ENCODE measurements at regions not wholly inside any gene's neighbourhood (a gene's known extent, or its start where the extent isn't known, plus 50 kb on each side); places are given as distances from the start of the nearest gene placed in this dataset.

DNA sequence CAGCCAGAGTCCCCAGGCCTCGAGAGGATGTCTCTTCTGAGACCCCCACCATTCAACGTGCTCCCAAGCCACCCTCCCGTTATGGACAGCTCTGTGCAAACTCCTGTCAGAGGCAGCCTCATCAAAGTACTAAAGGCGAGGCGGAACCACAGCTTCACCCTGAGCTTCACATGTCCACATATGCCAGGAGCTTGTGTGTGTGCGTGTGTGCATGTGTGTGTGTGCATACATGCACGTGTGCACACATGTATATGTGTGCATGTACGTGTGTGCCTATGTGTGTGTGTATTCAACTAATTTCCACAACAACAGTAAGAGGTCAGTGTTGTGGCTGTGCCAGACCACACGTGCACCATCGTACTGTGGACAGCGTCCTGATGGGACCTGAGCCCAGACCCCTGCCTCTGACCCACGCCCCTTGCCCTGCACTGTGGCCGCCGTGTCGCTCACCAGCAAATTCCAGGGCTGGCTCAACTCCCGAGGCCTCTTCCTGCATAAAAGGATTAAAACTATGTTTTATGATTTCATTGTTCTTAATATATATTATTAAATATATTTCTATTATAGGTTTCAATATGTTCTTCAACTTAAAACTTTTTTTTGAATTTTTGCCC is 444.8 kb downstream of the EIPR1 start:
- TF ChIP-seq, protein P1, sequence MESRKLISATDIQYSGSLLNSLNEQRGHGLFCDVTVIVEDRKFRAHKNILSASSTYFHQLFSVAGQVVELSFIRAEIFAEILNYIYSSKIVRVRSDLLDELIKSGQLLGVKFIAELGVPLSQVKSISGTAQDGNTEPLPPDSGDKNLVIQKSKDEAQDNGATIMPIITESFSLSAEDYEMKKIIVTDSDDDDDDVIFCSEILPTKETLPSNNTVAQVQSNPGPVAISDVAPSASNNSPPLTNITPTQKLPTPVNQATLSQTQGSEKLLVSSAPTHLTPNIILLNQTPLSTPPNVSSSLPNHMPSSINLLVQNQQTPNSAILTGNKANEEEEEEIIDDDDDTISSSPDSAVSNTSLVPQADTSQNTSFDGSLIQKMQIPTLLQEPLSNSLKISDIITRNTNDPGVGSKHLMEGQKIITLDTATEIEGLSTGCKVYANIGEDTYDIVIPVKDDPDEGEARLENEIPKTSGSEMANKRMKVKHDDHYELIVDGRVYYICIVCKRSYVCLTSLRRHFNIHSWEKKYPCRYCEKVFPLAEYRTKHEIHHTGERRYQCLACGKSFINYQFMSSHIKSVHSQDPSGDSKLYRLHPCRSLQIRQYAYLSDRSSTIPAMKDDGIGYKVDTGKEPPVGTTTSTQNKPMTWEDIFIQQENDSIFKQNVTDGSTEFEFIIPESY (IDR thresholded peaks at IDR 0.05) = no peak
- TF ChIP-seq, protein P2, sequence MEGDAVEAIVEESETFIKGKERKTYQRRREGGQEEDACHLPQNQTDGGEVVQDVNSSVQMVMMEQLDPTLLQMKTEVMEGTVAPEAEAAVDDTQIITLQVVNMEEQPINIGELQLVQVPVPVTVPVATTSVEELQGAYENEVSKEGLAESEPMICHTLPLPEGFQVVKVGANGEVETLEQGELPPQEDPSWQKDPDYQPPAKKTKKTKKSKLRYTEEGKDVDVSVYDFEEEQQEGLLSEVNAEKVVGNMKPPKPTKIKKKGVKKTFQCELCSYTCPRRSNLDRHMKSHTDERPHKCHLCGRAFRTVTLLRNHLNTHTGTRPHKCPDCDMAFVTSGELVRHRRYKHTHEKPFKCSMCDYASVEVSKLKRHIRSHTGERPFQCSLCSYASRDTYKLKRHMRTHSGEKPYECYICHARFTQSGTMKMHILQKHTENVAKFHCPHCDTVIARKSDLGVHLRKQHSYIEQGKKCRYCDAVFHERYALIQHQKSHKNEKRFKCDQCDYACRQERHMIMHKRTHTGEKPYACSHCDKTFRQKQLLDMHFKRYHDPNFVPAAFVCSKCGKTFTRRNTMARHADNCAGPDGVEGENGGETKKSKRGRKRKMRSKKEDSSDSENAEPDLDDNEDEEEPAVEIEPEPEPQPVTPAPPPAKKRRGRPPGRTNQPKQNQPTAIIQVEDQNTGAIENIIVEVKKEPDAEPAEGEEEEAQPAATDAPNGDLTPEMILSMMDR (IDR thresholded peaks at IDR 0.05; ENCODE audit: low read depth, low read length, missing input control) = no peak
- TF ChIP-seq YY1 (IDR thresholded peaks at IDR 0.05) = no peak
- TF ChIP-seq RXRA (IDR thresholded peaks at IDR 0.05) = no peak
- TF ChIP-seq, protein P3, sequence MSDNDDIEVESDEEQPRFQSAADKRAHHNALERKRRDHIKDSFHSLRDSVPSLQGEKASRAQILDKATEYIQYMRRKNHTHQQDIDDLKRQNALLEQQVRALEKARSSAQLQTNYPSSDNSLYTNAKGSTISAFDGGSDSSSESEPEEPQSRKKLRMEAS (IDR thresholded peaks at IDR 0.05) = no peak
- TF ChIP-seq SP1 (IDR thresholded peaks at IDR 0.05) = no peak
- no peak for TF ChIP-seq HNF4G (IDR thresholded peaks at IDR 0.05)
- TF ChIP-seq RAD21 (IDR thresholded peaks at IDR 0.05) = no peak
- no peak for TF ChIP-seq TAF1 (conservative IDR thresholded peaks at IDR 0.05)

Data from liver (tissue), 3 donors.